GM12865 (cell line): ENCODE measurements at regions not wholly inside any gene's neighbourhood (a gene's known extent, or its start where the extent isn't known, plus 50 kb on each side); places are given as distances from the start of the nearest gene placed in this dataset.
A peak's percentile ranks its signal among the peaks of the same experiment; 100 is the strongest.
"Not testable (repeated sequence)": the region's sequence is repeated elsewhere in the genome, so short reads cannot be mapped to it uniquely, and the experiment has no call there.

Source experiments
- DNase-seq: peaks from one replicate; pipeline ENCODE4 v3.0.0; 2010; ENCODE audit warnings: low read depth
- H3K4me3 ChIP-seq: 2 replicates; pipeline ENCODE4 v1.5.1; 2011; ENCODE audit warnings: mild to moderate bottlenecking, low read depth, low read length, control low read depth
- TF ChIP-seq, protein P1 (sequence below): IDR thresholded peaks from 2 replicates; pipeline ENCODE4 v1.5.1; 2011; ENCODE audit warnings: low read length, control low read depth, low read depth, inconsistent platforms; ENCODE audit not compliant: insufficient read depth; ENCODE audit errors: missing control alignments

DNA sequence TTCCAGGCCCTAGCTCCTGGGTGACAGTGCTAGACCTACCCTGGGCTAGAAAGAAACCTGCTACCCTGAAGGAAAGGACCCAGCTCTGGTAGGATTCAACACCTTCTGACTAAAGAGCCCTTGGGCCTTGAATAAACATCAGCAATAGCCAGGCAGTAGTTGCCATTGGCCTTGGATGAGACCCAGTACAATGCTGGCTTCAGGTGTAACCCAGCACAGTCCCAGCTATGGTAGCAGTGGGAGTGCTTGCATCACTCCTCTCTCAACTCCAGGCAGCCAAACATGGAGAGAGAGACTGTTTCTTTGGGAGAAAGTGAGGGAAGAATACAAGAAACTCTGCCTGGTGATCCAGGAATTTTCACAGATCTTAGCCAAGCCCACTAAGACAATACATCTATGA is 73.5 kb upstream of the CXorf66 start:
- TF ChIP-seq, protein P1, sequence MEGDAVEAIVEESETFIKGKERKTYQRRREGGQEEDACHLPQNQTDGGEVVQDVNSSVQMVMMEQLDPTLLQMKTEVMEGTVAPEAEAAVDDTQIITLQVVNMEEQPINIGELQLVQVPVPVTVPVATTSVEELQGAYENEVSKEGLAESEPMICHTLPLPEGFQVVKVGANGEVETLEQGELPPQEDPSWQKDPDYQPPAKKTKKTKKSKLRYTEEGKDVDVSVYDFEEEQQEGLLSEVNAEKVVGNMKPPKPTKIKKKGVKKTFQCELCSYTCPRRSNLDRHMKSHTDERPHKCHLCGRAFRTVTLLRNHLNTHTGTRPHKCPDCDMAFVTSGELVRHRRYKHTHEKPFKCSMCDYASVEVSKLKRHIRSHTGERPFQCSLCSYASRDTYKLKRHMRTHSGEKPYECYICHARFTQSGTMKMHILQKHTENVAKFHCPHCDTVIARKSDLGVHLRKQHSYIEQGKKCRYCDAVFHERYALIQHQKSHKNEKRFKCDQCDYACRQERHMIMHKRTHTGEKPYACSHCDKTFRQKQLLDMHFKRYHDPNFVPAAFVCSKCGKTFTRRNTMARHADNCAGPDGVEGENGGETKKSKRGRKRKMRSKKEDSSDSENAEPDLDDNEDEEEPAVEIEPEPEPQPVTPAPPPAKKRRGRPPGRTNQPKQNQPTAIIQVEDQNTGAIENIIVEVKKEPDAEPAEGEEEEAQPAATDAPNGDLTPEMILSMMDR = no peak

DNA sequence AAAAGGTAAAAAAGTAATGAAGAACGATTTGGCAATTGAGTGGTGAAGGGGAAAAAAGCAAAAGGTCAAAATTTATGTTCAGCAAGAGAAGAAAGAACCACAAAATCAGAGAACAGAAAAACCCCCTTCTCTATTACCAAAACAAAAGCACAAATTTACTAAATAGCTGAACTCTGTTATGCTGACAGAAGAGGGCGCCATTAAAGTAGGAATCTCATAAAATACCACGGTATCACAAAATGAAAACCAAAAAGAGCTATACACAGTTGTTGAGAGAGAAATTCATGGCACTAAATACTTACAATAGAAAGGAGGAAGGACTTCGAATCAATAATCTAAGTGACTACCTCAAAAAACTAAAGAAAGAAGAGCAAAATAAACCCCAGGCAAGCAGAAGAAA is 69.6 kb upstream of the CXorf66 start:
- TF ChIP-seq, protein P1 = peak; percentile 11
- no peak for DNase-seq
- no peak overlapping the region for H3K4me3 ChIP-seq

More for the DNA sequence above, 73.5 kb upstream of the CXorf66 start:
- DNase-seq = no peak
- no peak overlapping the region for H3K4me3 ChIP-seq

DNA sequence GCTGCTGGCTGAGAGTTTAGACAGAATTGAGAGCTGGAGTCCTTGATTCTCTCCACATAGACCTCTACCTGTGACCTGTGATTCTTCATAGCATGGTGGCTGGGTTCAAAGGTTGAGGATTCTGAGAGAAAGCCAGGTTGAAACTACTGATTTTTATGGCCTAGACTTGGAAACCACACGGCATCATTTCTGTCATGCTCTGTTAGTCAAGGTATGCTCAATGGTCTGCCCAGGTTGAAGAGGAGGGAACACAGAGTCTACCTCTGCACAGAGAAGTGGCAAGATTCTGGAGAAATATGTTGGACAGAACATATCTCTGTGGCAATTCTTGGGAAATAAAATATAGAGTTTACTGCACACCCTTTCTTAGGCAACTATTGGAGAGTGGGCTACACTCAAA is 57.2 kb upstream of the CXorf66 start:
- no peak overlapping the region for H3K4me3 ChIP-seq
- DNase-seq = no peak
- TF ChIP-seq, protein P1 = no peak

DNA sequence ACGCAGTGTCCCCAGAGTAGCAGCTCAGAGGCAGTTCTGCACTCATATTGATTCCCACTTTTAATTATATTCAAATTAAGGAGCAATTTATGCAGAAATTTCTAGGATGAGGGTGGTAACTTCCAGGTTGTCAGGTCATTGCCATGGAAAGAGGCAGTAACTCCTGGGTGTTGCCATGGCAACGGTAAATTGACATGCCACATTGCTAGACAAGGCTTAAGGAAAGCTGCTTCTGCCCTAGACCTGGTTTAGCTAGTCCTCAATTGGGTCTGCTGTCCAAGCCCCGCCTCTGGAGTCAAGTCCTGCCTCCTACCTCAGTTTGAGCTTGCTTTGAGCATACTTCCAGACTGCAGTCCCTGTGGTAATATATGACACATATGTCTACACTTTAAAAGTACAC is 53.8 kb upstream of the CXorf66 start:
- not testable (repeated sequence) for DNase-seq

More for the DNA sequence above, 53.8 kb upstream of the CXorf66 start:
- H3K4me3 ChIP-seq = not testable (repeated sequence)
